Naive thymus-derived CD8-positive, alpha-beta T cell (primary cell): ENCODE measurements at regions not wholly inside any gene's neighbourhood (a gene's known extent, or its start where the extent isn't known, plus 50 kb on each side); places are given as distances from the start of the nearest gene placed in this dataset.

ENCODE experiments used
- ATAC-seq, 2 donors: fragments of 150-1000 bp; cut with Tn5 transposase in 1 of 2; sonication (Bioruptor Pico), chemical (Tn5 transposase) in 1 of 2; 1 replicate in 1 of 2; 2 replicates in 1 of 2; pipeline ENCODE4 v1.10.0; 2021; ENCODE audit warnings: mild to moderate bottlenecking in 2 of 2, moderate library complexity in 2 of 2
- POLR2A ChIA-PET: fragments of 350-600 bp; sonication (Branson Sonifier 250); formaldehyde crosslinking; loops from one replicate; lab custom pipeline; 2021; ENCODE audit warnings: antibody characterized with exemption; lab: Charles Lee
- DNase-seq, 10 donors: peaks; one replicate each; pipeline versions ENCODE4 v3.0.0 to v3.0.0-alpha.2; 2020 to 2022
- H3K27ac Mint-ChIP-seq, 10 donors: one replicate each; pipeline ENCODE4 v1.8.0; 2020 to 2022; ENCODE audit warnings: mild to moderate bottlenecking in 10 of 10, mixed read lengths in 10 of 10, moderate library complexity in 4 of 10, inconsistent platforms in 1 of 10
- H3K27me3 Mint-ChIP-seq, 5 donors: one replicate each; pipeline ENCODE4 v1.8.0; 2021 to 2022; ENCODE audit warnings: mixed read lengths in 5 of 5
- H3K36me3 Mint-ChIP-seq, 3 donors: one replicate each; pipeline ENCODE4 v1.8.0; 2020 to 2022; ENCODE audit warnings: mixed read lengths in 3 of 3, mild to moderate bottlenecking in 2 of 3, inconsistent platforms in 1 of 3
- H3K4me1 Mint-ChIP-seq, 4 donors: one replicate each; pipeline ENCODE4 v1.8.0; 2021 to 2022; ENCODE audit warnings: mixed read lengths in 4 of 4
- H3K4me3 Mint-ChIP-seq, 10 donors: one replicate each; pipeline ENCODE4 v1.8.0; 2020 to 2022; ENCODE audit warnings: mild to moderate bottlenecking in 10 of 10, mixed read lengths in 10 of 10, moderate library complexity in 6 of 10, inconsistent platforms in 1 of 10
- H3K9me3 Mint-ChIP-seq, 9 donors: one replicate each; pipeline ENCODE4 v1.8.0; 2020 to 2022; ENCODE audit warnings: mixed read lengths in 9 of 9, mild to moderate bottlenecking in 3 of 9, inconsistent platforms in 1 of 9, moderate library complexity in 1 of 9

DNA sequence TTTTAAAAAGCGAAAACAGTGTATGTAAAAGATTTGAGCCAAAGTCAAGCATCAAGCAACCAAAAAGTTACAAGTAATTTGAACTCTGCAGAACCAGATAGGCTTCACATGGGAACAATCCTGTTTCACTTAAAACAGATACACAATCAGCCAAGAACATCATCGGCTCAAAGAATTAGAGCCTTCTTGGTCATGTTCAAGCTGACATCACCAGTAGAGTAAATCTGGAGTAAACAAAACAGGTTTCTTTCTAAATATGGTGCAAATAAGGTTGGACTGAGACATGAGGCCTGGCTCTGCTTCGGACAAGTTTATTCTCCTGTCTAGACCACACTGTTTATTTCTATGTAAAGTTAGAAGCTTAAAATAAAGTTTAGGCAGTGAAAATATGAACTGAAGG is 116.0 kb downstream of the GMNC start:
- DNase-seq (no peak), ATAC-seq (no peak)
- Mint-ChIP-seq H3K9me3 (no peaks in the 10 kb centered on the region), H3K36me3 (no peaks in the 10 kb centered on the region), H3K4me1 (no peaks in the 10 kb centered on the region), H3K27me3 (peaks cover 0 to 6% (median 3%) of the 10 kb centered on the region in 5 donors), H3K27ac (no peak overlapping the region), H3K4me3 (no peak overlapping the region)
- POLR2A ChIA-PET, result no interaction called here

DNA sequence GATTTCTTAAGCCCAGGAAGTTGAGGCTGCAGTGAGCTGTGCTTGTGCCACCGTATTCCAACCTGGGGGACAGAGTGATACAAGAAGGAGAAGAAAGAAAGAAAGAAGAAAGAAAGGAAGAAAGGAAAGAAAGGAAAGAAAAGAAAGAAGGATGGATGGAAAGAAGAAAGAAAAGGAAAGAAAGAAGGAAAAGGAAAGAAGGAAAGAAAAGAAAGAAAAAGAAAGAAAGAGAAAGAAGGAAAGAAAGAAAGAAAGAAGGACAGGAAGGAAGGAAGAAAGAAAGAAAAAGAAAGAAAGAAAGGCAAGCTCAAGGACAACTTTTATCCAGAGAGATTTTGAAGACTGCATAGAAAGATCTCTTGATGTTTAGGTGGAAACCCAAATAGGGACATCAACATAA is 120.7 kb downstream of the GMNC start:
- H3K4me3 Mint-ChIP-seq, result no peak overlapping the region
- H3K27ac Mint-ChIP-seq, result no peak overlapping the region
- H3K36me3 Mint-ChIP-seq, result no peaks in the 10 kb centered on the region
- DNase-seq (no peak), ATAC-seq (no peak)
- POLR2A ChIA-PET, result no interaction called here
- H3K4me1 Mint-ChIP-seq, result no peaks in the 10 kb centered on the region
- H3K27me3 Mint-ChIP-seq, result peaks cover 0 to 12% (median 3%) of the 10 kb centered on the region in 5 donors
- no peaks in the 10 kb centered on the region for H3K9me3 Mint-ChIP-seq

DNA sequence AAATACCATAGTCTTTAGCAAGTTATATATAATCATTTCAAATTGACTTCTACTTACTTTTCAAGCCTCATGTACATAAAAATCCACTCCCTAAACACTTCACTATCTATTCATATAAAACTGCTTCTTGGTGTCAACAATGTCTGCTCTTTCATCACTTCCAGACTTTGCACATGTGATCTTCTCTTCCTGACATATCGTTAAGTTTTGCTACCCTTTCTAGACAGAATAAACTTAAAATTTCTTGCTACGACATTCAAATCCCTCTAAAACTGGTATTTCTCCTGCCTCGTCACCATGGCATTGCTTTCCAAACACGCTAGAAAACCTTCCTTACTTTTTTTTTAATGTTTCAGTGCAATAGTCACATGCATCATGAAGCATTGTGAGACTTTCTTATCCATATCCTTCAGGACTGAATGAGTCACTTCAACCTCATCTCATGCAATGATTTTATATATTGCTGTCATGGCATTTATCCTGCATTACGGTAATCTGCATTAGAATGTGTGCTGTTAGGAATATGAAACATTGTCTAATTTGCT is 122.8 kb downstream of the GMNC start:
- H3K4me3 Mint-ChIP-seq, result no peak overlapping the region
- H3K4me1 Mint-ChIP-seq, result no peaks in the 10 kb centered on the region
- H3K27me3 Mint-ChIP-seq, result peaks cover 0 to 12% (median 3%) of the 10 kb centered on the region in 5 donors
- H3K36me3 Mint-ChIP-seq, result no peaks in the 10 kb centered on the region
- DNase-seq, result no peak
- POLR2A ChIA-PET, result no interaction called here
- ATAC-seq, result no peak
- no peak overlapping the region for H3K27ac Mint-ChIP-seq
- no peaks in the 10 kb centered on the region for H3K9me3 Mint-ChIP-seq

DNA sequence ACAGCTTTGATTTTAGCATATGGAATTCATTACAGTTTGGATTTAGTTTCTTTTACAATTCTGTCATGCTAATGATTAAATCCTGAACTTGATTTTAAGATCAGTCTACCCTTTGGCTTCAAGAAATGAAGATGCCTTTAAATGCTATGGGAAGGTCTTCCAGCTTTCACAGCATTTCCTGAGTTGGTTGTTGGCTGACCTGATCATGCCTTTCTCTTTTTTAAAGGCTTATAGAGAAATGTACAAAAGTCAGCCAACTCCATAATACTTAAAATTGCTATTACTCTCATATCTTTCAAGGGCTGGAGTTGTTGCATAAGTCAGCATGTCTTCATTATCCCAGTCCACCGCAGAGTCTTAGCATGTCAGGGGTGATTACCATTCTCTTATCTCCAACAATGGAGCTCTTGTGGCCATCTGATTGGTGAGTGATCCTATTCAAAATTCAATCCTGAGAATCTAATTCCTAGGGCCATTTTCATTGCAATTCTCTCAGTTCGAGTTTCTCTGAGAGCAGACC is 123.8 kb downstream of the GMNC start:
- Mint-ChIP-seq H3K27ac (no peak overlapping the region), H3K4me1 (no peaks in the 10 kb centered on the region), H3K27me3 (peaks cover 0 to 12% (median 3%) of the 10 kb centered on the region in 5 donors), H3K9me3 (no peaks in the 10 kb centered on the region), H3K36me3 (no peaks in the 10 kb centered on the region), H3K4me3 (no peak overlapping the region)
- POLR2A ChIA-PET, result no interaction called here
- DNase-seq (no peak), ATAC-seq (no peak)

DNA sequence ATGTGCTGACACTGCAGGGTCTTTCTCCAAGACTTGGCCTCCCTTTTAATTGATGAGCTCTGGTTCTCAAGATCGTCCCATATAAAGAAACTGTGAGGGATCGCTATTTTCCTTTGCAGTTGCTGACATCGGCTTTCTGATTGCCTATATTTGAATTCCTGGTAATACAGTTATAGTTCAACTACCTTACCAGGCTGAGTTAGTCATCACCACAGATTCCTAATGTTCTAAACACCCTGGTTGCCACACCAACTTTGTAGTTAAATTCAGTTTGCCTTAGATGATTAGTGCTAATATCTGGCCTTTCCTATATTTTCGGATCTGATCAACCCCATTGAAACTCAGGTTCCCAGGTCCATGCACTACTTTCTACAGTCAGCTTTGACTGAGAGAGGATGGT is 125.0 kb downstream of the GMNC start:
- H3K27me3 Mint-ChIP-seq, result peaks cover 0 to 12% (median 3%) of the 10 kb centered on the region in 5 donors
- no peak overlapping the region for H3K27ac Mint-ChIP-seq
- no peaks in the 10 kb centered on the region for H3K9me3 Mint-ChIP-seq
- no peak overlapping the region for H3K4me3 Mint-ChIP-seq
- POLR2A ChIA-PET, result no interaction called here
- H3K36me3 Mint-ChIP-seq, result no peaks in the 10 kb centered on the region
- H3K4me1 Mint-ChIP-seq, result no peaks in the 10 kb centered on the region
- ATAC-seq (no peak), DNase-seq (no peak)

DNA sequence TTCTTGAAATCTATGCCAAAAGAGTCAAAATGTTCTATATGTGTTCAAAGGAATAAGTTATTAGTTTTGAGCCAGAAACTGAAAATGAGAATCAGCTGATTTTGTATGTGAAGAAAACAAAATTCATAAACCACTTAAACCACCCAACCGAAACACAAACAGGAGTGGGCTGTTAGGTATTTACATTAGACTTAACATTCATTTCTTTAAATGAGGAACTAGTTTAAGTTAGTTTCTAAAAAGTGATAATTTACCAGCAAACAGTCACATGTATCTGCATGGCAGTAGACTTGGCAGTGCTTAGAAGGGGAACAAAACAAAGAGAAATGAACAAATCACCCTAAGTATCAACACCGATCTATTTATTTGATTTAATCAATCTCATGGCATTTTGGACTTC is 128.0 kb downstream of the GMNC start:
- no peaks in the 10 kb centered on the region for H3K27me3 Mint-ChIP-seq
- no peaks in the 10 kb centered on the region for H3K4me1 Mint-ChIP-seq
- DNase-seq, result no peak
- H3K27ac Mint-ChIP-seq, result no peak overlapping the region
- no peak overlapping the region for H3K4me3 Mint-ChIP-seq
- POLR2A ChIA-PET, result no interaction called here
- ATAC-seq, result no peak
- H3K9me3 Mint-ChIP-seq, result no peaks in the 10 kb centered on the region
- H3K36me3 Mint-ChIP-seq, result no peaks in the 10 kb centered on the region

DNA sequence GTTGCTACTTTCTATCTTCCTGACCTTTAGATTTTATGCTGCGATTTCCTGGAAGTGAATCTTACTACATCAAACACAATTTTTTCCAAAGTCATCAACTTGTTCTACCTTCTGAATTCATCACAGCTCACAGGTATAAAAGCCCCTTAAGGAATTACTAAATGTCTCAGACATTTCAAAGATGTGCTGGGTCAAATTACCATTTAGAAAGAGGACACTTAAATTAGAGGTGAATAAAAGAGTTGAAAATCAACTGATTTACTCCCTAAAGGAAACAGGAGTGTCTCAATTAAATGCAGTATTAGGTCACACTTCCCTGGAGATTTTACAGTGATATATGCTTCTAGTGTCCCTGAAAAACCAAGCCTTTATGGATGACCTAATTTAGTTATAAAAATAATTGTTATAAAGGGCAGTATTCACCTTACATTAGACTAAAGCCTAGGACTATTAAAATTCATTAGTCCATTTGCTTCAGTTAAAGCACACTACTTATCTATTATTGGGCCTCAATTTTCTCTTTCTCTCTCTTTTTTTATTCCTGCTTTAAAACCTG is 128.8 kb downstream of the GMNC start:
- Mint-ChIP-seq H3K27me3 (no peaks in the 10 kb centered on the region), H3K9me3 (no peaks in the 10 kb centered on the region), H3K27ac (no peak overlapping the region), H3K4me1 (no peaks in the 10 kb centered on the region), H3K4me3 (no peak overlapping the region), H3K36me3 (no peaks in the 10 kb centered on the region)
- DNase-seq, result no peak
- POLR2A ChIA-PET, result no interaction called here
- no peak for ATAC-seq

DNA sequence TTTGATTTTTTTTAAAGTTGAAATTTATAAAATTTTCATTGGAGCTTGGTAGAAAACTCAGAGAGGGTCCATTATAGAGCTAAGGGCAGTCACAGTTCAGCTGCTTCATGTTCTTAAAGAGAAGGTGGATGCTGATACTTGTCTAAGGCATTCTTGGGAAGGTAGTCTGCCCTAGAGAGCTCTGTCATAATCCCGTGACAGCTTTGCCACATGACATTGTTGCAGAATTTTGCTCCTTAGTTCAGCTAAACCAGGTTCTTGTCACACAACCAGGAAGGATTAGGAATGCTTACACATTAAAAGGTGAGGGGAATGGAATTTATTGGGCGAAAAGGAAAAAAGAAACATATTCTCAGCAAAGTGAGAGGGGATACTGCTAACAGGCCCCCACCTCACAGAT is 130.9 kb downstream of the GMNC start:
- POLR2A ChIA-PET, result no interaction called here
- H3K9me3 Mint-ChIP-seq, result no peaks in the 10 kb centered on the region
- no peaks in the 10 kb centered on the region for H3K4me1 Mint-ChIP-seq
- H3K27me3 Mint-ChIP-seq, result peaks cover 0 to 2% (median 0%) of the 10 kb centered on the region in 5 donors
- no peak for DNase-seq
- no peak overlapping the region for H3K27ac Mint-ChIP-seq
- H3K36me3 Mint-ChIP-seq, result no peaks in the 10 kb centered on the region
- H3K4me3 Mint-ChIP-seq, result no peak overlapping the region
- no peak for ATAC-seq

DNA sequence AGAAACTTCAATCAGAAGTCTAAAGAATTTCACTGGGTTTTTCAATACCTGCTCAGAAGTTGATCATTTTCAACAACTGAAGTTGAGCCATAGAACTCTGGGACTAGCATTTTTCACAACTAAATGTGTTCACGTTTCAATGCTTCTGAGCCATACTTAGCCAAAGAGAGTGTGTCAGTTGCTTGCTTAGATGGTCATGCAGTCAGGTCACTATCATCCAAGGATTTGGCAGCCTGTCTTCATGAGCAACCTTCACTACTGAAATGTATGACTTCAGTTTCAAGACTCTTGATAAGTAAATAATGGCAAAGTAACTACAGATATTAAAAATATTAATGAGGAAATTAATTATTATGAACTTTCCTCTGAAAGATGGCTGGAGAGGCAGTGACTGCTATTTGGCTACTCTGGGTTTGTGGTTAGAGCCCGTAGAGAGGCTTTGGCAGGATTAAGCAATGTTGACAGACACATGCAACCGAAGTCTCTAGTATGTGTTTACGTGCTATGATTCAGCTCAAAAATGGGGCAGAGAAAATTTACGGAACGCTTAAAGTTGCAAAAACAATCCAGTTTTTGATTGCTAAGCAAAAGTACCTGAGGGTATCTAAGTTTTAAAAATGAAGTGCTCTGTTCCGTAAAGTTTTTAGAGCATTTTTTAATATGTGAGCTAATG is 133.8 kb downstream of the GMNC start:
- Mint-ChIP-seq H3K4me3 (no peak overlapping the region), H3K4me1 (no peaks in the 10 kb centered on the region), H3K9me3 (no peaks in the 10 kb centered on the region), H3K27ac (no peak overlapping the region), H3K27me3 (peaks cover 0 to 7% (median 3%) of the 10 kb centered on the region in 5 donors), H3K36me3 (no peaks in the 10 kb centered on the region)
- DNase-seq, result no peak
- POLR2A ChIA-PET, result no interaction called here
- no peak for ATAC-seq

DNA sequence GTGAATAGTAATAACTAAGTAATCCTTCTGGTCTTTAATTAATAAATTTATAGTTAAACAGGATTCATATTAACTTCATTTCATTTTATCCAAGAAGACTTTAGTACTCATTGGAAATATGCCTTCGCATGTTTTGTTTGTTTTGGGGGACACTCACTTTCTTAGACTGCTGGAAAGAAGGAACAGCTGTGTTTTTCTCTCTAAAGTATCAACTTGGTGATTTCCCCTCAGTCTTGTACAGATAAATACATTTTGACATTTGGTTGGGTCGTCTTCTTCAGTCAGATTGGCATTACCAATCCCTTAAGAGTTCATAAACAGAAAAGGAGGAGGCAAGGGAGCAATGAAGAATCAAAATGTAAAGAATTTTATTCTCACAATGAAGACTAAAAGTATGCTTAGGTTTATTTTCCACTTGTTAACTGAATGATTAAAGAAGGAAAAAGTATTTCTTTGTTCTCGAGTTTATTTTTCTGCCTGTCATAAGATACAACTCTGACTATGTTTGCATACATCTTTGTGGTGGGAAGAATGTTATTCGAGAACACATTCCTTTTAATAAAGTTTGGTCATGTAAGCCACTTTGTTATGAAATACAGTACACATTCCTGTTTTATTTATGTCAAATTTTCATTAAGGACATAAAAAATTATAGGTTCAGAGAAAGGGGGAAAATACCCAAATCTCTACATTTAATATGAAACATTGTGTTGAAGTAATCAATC is 140.2 kb downstream of the GMNC start:
- Mint-ChIP-seq H3K36me3 (no peaks in the 10 kb centered on the region), H3K9me3 (peaks cover 0 to 1% (median 0%) of the 10 kb centered on the region in 9 donors), H3K27ac (no peak overlapping the region), H3K4me3 (no peak overlapping the region), H3K4me1 (no peaks in the 10 kb centered on the region), H3K27me3 (peaks cover 0 to 7% (median 2%) of the 10 kb centered on the region in 5 donors)
- POLR2A ChIA-PET, result no interaction called here
- no peak for DNase-seq
- no peak for ATAC-seq

DNA sequence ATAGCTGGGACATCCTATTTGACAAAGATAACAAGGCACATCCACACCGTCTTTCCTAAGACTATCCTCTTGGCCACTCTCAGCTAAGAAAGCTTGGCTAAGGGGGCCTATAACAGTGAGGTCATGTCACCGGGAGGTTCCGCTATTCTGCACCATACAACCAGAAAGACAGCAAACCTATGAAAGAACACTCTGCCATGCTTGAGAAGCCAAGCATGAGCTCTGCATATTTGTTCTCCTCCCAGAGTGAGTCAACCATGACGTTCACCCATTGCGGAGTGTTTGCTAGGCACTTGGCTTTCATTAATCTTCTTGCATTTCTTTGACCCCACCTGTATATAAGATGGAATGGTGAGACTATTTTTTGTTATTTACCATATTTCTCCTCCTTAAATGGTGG is 141.2 kb downstream of the GMNC start:
- ATAC-seq, result no peak
- Mint-ChIP-seq H3K27ac (no peak overlapping the region), H3K4me3 (no peak overlapping the region), H3K27me3 (peaks cover 0 to 7% (median 2%) of the 10 kb centered on the region in 5 donors), H3K4me1 (no peaks in the 10 kb centered on the region), H3K36me3 (no peaks in the 10 kb centered on the region), H3K9me3 (peaks cover 0 to 1% (median 0%) of the 10 kb centered on the region in 9 donors)
- POLR2A ChIA-PET, result no interaction called here
- no peak for DNase-seq

DNA sequence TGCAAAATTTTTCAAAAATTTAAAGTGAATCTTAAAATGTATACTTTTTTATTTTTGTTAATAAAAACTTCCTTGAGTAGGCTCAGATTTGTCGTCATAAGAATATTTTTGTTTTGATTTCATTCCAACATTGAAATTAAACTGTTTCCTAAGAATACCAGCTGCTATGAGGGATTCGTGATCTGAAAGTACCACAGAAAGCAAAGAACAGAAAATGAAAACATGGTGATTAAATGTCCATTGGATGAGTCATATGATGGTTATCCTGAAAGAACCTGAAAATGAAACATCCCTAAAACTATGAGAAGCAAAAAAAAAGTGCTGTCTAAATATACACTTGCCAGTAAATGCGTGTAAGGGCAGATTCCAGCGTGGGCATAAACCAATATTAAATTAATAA is 143.8 kb downstream of the GMNC start:
- H3K27ac Mint-ChIP-seq, result no peak overlapping the region

DNA sequence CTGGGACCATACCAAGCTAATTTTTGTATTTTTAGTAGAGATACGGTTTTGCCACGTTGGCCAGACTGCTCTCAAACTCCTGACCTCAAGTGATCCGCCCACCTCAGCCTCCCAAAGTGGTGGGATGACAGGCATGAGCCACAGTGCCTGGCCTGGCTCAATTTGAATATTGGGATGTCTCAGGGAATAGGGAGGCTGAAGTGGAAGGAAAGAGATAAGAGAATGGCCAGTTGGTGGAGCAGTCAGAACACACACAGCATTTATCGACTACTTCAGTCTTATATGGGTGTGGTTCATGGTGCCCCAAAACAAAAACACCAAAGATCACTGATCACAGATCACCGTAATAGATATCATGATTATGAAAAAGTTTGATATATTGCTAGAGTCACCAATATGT is 144.4 kb downstream of the GMNC start:
- no peaks in the 10 kb centered on the region for H3K36me3 Mint-ChIP-seq
- DNase-seq, result no peak
- ATAC-seq, result no peak
- no peak overlapping the region for H3K4me3 Mint-ChIP-seq
- no peaks in the 10 kb centered on the region for H3K4me1 Mint-ChIP-seq
- POLR2A ChIA-PET, result no interaction called here
- H3K27me3 Mint-ChIP-seq, result peaks cover 0 to 9% (median 0%) of the 10 kb centered on the region in 5 donors
- no peak overlapping the region for H3K27ac Mint-ChIP-seq
- peaks cover 0 to 1% (median 0%) of the 10 kb centered on the region in 9 donors for H3K9me3 Mint-ChIP-seq

More for the DNA sequence above, 143.8 kb downstream of the GMNC start:
- ATAC-seq (no peak), DNase-seq (no peak)
- peaks cover 0 to 1% (median 0%) of the 10 kb centered on the region in 9 donors for H3K9me3 Mint-ChIP-seq
- no peaks in the 10 kb centered on the region for H3K4me1 Mint-ChIP-seq
- POLR2A ChIA-PET, result no interaction called here
- H3K4me3 Mint-ChIP-seq, result no peak overlapping the region
- H3K27me3 Mint-ChIP-seq, result peaks cover 0 to 9% (median 0%) of the 10 kb centered on the region in 5 donors
- no peaks in the 10 kb centered on the region for H3K36me3 Mint-ChIP-seq
